ENCODE measurements at regions not wholly inside any gene's neighbourhood (a gene's known extent, or its start where the extent isn't known, plus 50 kb on each side); places are given as distances from the start of the nearest gene placed in this dataset.

DNA sequence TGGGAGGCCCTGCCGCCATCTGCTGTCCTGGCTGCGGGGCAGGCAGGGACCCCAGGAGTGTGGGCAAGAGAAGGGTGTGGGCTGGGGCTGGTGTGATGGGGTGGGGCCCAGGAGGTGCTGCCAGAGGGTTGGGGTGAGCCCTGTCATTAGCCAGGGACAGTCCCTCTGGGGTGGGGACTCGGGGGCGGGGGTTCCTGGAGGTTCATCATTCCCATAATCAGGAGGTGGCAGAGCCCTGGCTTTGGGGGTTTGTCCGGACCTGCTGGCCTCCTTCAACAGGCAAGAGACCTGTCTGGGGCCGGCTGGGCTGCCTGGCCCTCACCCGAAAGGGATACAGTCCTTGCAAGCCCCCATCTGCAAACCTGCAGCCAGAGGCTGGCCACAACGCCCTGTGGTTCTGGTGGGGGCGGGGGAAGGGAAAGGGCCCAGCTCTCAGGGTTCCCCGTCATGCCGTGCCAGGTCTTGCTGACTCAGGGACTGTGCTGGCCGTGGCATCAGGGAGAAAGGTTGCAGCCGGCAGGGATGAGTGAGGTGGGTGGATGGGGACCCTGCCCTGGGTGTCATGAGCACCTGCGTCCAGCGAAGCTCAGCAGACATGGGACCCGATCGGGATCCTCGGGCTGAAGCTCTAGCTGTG, 65.2 kb downstream of the MRPL36 start:
- TF ChIP-seq, protein P1, sequence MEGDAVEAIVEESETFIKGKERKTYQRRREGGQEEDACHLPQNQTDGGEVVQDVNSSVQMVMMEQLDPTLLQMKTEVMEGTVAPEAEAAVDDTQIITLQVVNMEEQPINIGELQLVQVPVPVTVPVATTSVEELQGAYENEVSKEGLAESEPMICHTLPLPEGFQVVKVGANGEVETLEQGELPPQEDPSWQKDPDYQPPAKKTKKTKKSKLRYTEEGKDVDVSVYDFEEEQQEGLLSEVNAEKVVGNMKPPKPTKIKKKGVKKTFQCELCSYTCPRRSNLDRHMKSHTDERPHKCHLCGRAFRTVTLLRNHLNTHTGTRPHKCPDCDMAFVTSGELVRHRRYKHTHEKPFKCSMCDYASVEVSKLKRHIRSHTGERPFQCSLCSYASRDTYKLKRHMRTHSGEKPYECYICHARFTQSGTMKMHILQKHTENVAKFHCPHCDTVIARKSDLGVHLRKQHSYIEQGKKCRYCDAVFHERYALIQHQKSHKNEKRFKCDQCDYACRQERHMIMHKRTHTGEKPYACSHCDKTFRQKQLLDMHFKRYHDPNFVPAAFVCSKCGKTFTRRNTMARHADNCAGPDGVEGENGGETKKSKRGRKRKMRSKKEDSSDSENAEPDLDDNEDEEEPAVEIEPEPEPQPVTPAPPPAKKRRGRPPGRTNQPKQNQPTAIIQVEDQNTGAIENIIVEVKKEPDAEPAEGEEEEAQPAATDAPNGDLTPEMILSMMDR (conservative IDR thresholded peaks at IDR 0.05 in 1 of 2, IDR thresholded peaks at IDR 0.05 in 1 of 2; ENCODE audit: low read depth in 1 of 2, low read length in 2 of 2) = no peak
- TF ChIP-seq EZH2 (IDR thresholded peaks at IDR 0.05; ENCODE audit: low read length, missing control alignments) = no peak

Data from fibroblast of lung (primary cell).